Stomach (tissue), 4 donors: ENCODE measurements at regions not wholly inside any gene's neighbourhood (a gene's known extent, or its start where the extent isn't known, plus 50 kb on each side); places are given as distances from the start of the nearest gene placed in this dataset.

Source experiments
- POLR2A ChIP-seq, 4 donors: fragments of 450-650 bp; IDR thresholded peaks; one replicate each; pipeline ENCODE4 v1.6.1; 2016; ENCODE audit warnings: antibody characterized with exemption in 4 of 4, control low read depth in 2 of 4, mild to moderate bottlenecking in 1 of 4, moderate library complexity in 1 of 4
- POLR2AphosphoS5 ChIP-seq, 3 donors: sonication (generic); formaldehyde crosslinking; IDR thresholded peaks; one replicate each; pipeline ENCODE4 v1.6.1; 2016; ENCODE audit warnings: antibody characterized with exemption in 3 of 3
- TF ChIP-seq, protein P1 (sequence below), 7 experiments: fragments of 450-650 bp in 4 of 7; fragments of 200-600 bp in 3 of 7; sonication (generic) in 3 of 7; IDR thresholded peaks; one replicate each; pipeline ENCODE4 v1.5.1; 2016 to 2019; ENCODE audit warnings: antibody characterized with exemption in 7 of 7, control low read depth in 2 of 7, mild to moderate bottlenecking in 1 of 7

DNA sequence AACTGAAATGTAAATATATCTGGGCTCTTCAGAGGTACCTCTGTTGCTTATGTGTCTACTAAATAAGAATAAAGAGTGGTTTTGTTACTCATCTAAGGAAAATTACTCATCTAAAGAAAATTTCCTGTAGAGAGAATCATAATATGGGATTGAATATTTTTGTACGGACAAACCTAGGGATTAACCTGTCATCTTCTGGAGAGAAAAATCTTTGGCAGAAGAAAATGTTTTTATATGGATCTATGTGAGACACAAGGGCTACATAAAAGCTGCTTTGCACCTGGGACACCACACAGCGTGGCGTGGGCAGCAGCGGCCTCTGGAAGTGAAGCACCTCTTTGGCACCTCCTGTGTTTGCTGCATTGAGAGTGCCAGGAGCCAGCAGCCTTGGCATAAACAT lies 242.9 kb upstream of the DACH1 start:
- TF ChIP-seq POLR2A (IDR thresholded peaks at IDR 0.05) (no peak), POLR2AphosphoS5 (IDR thresholded peaks at IDR 0.05) (no peak)
- TF ChIP-seq, protein P1, sequence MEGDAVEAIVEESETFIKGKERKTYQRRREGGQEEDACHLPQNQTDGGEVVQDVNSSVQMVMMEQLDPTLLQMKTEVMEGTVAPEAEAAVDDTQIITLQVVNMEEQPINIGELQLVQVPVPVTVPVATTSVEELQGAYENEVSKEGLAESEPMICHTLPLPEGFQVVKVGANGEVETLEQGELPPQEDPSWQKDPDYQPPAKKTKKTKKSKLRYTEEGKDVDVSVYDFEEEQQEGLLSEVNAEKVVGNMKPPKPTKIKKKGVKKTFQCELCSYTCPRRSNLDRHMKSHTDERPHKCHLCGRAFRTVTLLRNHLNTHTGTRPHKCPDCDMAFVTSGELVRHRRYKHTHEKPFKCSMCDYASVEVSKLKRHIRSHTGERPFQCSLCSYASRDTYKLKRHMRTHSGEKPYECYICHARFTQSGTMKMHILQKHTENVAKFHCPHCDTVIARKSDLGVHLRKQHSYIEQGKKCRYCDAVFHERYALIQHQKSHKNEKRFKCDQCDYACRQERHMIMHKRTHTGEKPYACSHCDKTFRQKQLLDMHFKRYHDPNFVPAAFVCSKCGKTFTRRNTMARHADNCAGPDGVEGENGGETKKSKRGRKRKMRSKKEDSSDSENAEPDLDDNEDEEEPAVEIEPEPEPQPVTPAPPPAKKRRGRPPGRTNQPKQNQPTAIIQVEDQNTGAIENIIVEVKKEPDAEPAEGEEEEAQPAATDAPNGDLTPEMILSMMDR (IDR thresholded peaks at IDR 0.05), result no peak
